ENCODE measurements at regions not wholly inside any gene's neighbourhood (a gene's known extent, or its start where the extent isn't known, plus 50 kb on each side); places are given as distances from the start of the nearest gene placed in this dataset.
A peak's percentile ranks its signal among the peaks of the same experiment; 100 is the strongest.

DNA sequence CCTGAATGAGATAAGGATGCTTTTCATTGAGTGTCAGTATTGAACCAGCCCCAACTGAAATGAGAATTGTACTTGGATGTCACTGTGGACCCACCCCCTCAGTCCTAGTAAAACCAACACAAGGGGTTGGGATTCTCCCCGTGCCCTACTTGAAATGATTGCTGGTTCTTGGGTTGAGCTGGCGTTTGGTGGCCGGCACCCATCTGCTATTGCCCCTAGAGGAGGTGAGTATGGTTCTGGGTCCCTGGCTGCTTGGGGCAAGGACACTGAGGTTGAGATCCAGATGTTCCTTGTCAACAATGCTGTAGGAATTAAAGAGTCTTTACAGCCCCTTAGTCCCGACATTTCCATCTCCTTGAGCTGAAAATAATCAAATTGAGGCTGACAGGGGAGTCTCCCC, 170.0 kb upstream of the ZNF32 start:
- DNase-seq (ENCODE audit: low spot score) = no peak

DNA sequence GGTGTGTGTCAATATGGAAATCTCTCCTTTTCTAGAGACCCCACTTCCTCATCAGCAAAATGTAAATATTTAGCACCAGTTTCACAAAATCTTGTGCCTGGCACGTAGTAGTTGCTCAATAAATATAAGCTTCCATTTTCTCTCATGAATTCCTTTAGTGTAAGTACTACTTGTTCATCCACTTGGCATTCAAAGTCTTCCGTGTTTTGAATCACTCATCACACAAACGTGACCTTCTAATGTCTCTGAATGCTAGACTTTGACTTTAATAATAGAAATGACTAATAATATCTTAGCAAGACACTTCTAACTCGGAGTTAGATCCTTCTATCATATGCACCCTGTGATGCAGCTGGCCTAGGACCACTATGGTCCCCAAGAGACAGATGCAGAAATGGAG, 168.7 kb upstream of the ZNF32 start:
- DNase-seq (ENCODE audit: low spot score) = no peak

DNA sequence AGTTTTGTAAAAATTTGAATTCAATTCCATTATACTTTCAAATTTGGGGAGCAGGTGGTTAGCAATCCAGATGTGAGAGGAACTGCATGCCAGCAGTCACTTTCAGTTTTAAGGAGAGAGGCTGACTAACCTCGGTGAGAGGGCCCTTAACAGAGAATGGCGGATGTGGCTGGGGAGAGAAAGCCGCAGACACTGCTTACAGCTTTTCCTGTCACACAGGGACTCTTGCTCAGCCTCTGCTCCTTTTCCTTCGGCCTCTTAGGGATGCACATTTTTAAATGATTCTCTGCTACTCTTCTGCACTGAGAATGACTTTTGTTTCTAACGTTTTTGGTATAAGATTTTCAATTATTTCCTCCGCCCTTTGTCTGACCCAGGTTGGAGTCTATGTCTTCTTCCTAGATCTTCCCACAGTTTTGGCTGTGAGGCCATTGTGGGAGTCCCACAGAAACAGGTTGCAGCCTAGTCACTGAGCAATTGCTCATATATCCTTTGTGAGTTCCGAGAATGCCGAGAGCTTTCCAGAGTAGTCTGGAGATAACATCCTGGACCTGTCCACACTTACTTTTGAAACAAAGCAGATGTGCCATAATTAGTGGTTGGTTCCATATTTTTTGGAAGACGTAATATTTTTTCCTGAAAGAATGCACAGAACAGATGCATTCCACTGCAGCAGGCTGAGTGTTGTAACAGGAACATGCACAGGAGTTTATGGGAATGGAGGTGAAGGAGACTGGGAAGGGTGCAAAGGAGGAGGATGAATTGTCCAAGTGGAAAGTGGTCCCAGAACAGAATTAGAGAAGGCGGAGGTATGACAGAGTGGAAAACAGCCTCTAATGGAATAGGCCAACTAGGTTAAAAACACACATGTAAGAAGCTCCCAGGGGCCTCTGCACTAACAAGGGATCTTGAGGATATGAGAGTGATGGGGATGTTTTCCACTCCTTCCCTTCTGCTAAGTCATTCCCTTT, 168.0 kb upstream of the ZNF32 start:
- no peak for DNase-seq (ENCODE audit: low spot score)

DNA sequence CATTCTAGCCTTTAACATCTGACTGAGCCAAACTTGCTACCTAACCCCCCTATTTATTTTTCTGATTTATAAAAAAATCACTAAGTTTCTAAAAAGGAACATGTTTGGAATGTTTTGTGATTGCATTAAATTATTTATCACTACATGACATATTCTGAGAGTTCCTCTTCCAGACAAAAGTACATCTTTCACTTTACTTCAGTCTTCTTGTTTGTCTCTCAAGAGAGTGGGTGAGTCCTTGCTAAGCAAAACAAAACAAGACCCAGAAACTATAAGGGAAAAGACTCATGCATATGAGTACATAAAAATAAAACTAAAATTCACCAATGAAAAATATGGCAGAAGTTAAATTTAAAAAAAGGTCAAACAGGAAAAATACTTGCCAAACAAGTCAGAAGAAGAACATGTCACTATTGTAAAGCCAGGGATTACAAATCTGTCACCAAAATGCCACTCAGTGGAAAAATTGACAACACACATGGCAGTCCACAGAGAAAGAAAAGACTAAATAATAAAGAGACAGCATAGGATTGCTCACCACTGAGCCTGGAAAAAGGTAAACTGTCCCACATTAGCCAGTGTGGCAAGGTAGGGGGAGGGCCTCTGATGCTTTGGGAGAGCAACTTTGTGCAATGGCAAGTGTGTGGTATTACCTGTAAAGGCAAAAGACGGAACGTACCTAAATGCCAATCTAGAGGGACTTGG, 166.7 kb upstream of the ZNF32 start:
- DNase-seq (ENCODE audit: low spot score) = no peak

DNA sequence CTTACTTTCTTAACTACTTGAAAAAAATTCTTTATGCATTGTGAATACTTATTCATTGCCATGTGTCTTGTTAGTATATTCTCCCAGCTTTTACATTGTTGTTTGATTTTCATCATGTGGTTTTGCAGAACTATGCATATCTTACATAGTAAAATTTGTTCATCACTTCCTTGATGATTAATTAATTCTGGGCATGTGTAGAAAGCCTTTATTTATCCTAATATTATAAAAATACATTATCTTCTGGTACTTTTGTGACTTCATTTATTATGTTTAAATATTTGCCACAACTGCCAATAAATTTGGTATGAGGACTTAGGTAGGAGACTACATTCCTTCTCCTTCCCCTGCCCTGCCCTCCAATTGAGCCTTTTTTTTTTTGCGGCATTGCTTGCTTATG, 166.0 kb upstream of the ZNF32 start:
- no peak for DNase-seq (ENCODE audit: low spot score)

DNA sequence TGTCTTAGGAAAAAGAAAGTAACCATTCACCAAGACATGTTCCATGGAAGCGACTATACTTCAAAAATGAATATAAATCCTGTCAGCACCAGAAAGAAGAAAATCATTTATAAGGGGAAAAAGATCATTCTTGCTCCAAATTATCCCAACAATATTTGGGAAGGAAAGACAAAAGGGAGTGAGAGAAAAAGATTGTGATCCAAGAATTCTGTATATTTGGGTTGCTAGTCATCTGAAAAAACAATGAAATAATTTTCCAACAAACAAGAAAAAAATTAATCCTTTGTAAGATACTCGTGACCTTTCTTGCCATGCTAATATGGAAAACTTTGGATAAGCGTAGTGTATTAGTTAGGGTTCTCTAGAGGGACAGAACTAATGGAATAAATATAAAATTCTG, 163.2 kb upstream of the ZNF32 start:
- no peak for DNase-seq (ENCODE audit: low spot score)

DNA sequence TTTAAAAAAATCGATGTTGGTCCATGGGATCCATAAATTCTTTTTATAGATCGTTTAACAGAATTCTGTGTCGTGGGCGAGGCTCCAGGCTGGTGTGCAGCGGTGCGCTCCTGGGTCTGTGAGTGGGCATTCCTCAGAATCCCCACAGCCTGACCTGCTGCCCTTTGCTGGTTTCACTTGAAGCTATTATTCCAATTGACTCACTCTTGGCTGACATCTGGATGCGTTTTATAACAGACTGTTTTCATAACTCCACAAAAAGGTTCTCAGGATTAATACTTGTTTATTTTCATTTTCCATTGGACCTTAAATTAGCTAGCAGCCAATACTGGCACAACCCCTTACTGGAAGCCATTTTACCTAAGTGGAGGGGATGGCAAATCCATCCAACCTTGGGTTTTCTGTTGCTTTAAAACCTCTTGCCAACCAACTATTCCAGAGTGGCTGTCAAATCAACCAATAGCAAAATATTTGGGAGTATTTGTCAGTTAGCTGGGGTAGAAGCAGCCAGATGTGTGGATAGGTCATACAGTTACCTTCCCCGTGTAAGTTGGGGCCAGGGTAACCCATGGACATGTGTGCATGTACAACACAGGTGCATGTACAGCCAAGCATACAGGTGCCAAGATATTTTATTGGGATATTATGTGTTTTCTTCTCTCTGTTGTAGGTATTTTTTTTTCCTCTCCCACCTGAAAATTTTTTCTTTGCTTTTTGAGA, 160.7 kb upstream of the ZNF32 start:
- no peak for DNase-seq (ENCODE audit: low spot score)

DNA sequence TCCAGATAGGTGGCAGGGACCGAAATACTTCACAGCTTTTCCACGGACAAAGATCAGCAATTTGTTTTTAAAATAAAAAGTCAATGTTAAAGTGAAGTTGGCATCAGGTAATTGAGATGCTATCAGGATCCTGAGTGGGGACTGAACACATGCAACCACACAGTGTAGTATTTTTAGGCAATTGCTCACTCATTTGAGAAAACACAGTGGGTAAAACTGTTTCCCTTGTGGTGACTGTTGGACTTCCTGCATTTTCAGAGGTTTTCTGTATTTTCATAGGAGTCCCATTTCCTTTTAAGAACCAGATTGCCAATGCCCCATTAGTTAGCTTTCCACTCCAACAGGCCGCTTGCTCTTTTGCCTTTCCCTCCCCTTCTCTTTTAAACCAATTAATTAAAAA, 159.5 kb upstream of the ZNF32 start:
- DNase-seq (ENCODE audit: low spot score) = no peak

DNA sequence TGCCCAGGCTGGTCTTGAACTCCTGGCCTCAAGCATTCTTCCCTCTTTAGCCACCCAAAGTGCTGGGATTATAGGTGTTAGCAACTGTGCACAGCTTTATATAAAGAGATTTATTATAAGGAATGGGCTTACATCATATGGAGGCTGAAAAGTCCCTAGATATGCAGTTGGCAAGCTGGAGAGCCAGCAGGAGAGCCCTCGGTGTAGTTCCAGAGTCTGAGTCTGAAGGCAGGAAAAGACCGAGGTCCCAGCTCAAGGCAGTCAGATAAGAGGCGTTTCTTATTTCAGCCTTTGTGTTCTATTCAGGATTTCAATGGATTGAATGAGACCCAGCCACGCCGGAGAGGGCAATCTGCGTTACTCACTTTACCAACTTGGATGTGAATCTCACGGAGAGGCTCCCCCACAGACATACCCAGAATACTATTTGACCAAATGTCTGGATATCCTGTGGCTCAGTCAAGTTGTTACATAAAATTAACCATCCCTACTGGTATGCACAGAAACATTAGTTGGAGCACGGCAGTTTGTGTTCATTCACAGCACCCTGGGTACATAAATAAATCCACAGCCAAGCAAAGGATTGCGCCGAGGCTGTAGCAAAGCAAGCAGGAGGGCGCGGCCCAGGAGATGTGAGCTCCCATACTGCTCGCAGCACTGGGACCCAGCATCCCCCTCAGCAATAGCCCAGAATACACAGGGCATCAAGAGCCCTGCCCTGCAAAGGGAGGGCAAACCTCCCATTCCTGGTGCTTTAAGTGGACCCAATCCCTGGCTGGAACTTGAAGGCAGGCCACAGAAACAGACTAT, 158.4 kb upstream of the ZNF32 start:
- no peak for DNase-seq (ENCODE audit: low spot score)

DNA sequence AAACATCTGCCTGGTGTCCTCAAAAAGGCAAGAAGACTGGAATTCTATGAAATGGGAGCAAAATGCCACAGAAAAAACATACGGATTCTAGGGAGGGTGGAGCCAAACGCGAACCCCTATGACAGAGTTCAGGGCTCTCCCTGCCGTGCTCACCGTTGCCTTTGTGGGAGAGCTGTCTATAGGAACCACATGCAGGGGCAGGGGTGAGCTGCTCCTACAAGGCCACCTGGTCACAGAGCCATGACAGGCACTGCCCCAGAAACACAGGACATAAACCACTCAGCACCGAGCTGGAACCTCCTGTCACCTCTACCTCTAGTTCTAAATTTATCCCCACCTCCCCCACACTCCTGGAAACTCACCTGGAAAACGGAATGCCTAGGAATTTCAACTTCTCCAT, 155.1 kb upstream of the ZNF32 start:
- DNase-seq (ENCODE audit: low spot score) = no peak

DNA sequence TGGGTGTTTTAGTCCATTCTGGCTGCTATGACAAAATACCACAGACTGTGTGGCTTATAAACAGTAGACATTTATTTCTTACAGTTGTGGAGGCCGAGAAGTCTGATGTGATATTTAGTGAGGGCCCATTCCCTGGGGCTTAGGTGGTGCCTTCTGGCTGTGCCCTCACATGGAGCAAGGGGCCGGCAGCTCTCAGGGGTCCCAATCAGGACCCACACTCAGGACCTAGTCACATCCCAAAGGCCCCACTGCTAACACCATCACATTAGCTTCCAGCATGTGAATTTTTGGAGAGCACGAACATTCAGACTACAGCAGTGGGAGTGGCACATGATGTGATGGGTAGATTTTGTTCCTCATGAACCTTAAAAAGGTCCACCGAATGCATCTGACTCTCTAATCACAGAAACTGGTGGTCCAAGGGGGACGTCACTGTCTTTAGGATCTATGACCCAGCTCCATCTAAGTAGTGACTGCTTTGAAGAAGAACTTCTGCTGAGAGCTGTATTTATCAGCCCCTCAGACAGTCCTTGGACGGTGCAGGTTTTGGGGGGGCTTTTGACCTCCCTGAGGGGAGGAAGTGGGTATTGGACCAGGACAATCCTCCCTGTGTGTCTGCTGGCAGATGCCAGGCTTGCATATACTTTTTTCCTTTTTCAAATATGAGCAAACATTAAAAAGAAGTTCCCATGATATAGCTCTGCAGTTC, 154.5 kb upstream of the ZNF32 start:
- no peak for DNase-seq (ENCODE audit: low spot score)

DNA sequence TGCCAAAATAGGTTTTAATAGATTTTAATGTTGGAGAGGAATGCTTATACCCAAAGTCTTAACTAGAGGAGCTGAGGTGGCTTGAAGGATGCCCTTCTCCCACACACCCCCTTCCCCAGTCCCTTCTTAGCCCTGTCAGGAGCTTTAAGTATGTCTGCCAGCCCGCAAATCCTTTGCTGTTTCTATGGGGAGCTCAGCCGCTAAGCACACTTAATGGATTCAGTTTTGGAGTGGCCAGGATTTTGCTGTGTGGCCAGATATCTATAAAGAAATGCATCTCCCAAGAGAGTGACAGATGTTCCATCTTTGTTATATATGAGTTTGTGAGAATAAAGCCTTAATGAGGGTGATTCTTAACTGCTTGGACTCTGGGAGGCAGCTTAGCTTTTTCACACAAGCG, 152.9 kb upstream of the ZNF32 start:
- no peak for DNase-seq (ENCODE audit: low spot score)

DNA sequence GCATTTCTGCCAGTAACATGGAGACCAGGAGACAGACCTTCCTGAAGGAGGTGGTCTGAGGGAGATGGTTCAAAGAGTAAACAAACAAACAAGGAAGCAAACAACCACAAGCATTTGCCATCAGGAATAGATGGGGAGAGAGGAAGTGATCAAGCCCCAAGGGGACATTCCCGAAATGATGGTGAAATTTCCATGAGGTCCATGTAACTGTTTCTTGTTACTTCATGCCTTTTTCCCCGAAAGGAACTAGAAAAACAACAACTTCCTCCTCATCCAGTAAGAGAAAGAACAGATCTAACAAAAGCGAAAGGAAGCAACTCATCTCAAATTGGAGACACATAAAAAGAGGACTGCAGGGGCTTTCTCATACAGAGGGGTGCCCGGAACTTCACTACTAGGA, 152.5 kb upstream of the ZNF32 start:
- no peak for DNase-seq (ENCODE audit: low spot score)

DNA sequence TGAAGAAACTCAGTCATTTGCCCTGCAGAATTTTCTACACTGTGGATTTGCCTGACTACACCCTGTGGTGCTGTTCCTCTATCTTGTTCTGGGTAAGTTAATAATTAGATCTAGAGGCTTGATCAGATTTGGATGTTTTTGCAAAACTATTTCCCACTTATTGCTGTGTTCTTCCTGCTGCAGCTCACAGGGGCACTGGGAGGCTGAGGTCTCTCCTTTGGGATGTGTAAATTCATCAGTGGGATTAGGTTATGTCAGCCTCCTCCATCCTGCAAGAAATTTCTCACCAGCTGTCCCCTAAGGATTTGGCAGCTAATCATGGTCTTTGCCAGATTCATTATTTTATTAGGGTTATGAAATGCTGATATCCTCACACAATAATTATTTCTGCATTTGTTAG, 148.1 kb upstream of the ZNF32 start:
- DNase-seq (ENCODE audit: low spot score) = no peak

DNA sequence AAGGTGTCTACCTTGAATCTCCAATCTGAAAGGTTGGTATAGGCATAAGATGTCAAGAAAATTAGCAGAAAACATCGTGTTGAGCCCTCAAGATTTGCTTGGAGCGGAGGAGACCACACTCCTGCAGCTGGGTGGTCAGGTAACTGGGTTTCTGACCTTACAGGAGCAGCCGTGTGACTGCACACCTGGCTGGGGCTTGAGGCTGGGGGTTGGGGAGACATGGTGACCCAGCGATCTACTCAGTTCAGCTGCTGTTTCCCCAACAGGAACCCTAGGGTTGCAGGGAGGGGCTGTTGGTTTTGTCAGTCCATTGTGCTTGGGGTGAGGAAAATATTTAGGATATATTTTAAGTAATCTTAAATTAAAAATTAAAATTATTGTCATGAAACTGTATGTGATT, 147.0 kb upstream of the ZNF32 start:
- no peak for DNase-seq (ENCODE audit: low spot score)

DNA sequence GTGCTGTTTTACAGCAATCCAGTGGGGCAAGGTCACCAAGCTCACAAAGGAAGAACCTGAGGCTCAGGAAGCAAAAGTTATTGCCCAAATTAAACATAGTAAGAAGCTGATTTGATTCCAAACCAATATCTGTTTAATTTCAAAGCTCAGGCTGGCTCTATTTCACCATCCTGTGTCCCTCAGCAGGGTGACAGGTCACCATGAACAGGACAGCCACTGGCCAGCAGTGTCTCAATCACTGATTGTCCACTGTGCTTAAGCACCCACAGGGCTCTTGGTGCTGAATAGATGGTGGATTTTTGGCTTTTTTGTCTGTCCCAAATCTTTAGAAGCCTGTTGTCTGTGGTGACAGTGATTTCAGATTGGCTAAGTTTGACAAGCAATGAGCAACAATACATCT, 146.4 kb upstream of the ZNF32 start:
- no peak for DNase-seq (ENCODE audit: low spot score)

DNA sequence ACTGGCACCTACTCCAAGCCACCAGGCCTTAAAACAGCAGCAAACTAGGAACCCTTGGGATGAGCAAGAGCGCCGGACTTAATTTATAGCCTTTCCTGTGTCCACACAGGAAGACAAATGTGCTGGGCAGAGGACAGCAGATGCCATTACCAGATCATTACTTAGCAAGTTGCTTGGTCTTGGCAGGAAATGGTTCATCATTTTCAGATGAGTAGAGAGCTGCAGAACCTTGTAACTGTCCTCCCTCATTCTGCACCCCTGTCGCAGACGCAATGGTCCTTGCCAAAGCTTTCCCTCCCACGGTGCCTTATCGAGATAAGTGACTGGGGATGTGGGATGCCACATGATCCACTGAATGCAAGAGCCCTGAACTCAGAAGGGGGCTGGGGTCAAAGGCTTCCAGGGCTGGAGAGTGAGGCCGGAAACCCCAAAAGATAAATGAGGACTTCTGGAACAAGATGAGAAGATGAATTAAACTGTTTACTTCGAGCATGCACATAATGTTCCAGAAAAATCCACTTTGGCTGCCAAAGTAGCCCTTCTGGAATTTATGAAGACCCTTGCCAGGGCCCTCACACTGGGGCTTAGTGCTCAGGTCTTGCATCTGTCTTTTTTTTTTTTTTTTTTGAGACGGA, 145.6 kb upstream of the ZNF32 start:
- DNase-seq (ENCODE audit: low spot score) = no peak

DNA sequence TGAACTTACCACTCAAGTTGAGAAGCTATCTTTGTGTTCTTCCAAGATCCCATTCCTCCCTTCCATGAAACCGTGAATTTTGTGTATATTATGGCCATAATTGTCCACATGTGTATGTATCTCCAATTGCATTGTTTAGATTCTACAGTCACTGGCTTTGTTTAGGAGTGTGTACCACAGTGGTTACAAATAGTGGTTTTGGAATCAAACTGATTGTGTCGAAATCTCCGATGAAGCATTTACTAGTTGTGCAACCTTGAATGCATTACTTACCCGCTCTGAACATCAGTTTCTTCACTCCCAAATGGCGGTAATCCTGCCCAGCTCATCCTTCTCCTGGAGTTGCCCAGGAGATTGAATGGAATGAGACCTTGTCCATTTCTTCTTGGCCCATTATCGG, 145.0 kb upstream of the ZNF32 start:
- DNase-seq (ENCODE audit: low spot score) = no peak

DNA sequence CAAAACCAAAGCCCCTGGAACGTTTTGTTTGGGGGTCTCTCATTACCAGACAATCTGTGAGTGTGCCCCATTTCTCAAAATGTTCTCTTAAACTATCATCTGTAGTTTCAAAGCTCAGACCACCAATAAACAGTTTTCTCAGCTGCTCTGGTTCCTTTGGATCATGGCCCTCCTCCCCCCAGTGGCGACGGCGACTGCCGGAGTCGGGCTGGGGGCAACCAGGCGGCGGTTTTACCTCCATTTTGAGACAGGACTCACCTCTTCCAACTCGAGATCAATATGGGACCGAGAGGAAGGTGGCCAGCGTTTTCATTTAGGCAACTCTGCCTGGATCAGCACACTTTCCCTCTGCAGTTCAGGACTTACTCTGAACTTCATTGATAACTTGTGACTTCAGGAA, 141.5 kb upstream of the ZNF32 start:
- no peak for DNase-seq (ENCODE audit: low spot score)

DNA sequence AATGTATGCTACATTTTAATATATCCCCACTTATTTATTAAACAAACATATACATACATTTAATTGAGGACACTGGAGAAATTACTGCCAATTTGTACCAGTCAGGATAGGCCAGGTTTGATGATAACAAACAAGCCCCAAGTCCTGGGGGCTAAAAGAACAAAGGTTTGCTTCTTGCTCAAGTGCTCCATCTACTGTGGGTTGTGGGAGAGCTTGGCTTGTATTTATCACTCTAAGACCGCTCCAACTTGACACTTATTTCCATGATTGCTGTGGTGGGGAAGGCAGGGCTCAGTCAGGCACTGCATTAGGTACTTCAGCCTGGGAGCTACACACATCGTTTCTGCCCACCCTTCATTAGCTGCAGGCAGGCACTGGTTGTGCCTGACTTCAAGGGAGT, 136.6 kb upstream of the ZNF32 start:
- DNase-seq (ENCODE audit: low spot score) = no peak

DNA sequence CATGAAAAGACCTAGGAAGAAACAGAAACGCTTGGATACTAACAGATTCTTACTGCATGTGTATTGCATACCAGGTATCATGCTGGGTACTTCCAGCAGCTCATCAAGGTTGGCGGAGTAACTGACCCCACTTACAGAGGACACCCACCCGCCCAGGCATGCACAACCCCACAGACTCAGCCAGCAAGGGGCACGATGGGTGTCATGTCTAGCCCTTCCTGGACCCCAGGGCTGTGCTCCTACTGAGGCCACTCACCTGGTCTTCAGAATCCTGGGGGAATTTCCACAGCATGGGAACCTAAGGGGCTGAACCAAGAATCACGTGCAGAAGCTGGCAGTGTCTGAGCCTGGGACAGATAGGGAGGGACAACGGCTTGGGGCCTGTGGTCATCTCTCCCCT, 134.1 kb upstream of the ZNF32 start:
- peak; percentile 3 for DNase-seq (ENCODE audit: low spot score)

All from iPS-NIHi11 (cell line).